ENCODE measurements at regions not wholly inside any gene's neighbourhood (a gene's known extent, or its start where the extent isn't known, plus 50 kb on each side); places are given as distances from the start of the nearest gene placed in this dataset.

DNA sequence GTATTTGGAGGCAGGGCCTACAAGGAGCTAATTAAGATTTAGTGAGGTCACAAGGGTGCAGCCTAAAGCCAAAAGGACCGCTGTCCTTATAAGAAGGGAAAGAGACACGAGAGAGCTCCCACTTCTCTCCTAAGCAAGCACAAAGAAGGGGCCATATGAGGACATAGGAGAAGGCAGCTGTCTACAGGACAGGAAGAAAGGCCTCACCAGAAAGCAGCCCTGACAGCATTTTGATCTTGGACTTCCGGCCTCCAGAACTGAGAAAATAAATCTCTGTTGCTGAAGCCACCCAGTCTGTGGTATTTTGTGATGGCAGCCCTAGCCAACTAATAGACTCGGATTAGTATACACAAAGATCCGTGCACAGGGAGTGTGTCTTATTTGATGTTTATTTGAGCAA lies 139.7 kb downstream of the B3GNT2 start:
- TF ChIP-seq, protein P1, sequence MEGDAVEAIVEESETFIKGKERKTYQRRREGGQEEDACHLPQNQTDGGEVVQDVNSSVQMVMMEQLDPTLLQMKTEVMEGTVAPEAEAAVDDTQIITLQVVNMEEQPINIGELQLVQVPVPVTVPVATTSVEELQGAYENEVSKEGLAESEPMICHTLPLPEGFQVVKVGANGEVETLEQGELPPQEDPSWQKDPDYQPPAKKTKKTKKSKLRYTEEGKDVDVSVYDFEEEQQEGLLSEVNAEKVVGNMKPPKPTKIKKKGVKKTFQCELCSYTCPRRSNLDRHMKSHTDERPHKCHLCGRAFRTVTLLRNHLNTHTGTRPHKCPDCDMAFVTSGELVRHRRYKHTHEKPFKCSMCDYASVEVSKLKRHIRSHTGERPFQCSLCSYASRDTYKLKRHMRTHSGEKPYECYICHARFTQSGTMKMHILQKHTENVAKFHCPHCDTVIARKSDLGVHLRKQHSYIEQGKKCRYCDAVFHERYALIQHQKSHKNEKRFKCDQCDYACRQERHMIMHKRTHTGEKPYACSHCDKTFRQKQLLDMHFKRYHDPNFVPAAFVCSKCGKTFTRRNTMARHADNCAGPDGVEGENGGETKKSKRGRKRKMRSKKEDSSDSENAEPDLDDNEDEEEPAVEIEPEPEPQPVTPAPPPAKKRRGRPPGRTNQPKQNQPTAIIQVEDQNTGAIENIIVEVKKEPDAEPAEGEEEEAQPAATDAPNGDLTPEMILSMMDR (IDR thresholded peaks at IDR 0.05; ENCODE audit: low read length), result no peak
- TF ChIP-seq EZH2 (IDR thresholded peaks at IDR 0.05; ENCODE audit: borderline replicate concordance, low read length), result no peak

Data from OCI-LY1 (cell line).